ENCODE measurements at regions not wholly inside any gene's neighbourhood (a gene's known extent, or its start where the extent isn't known, plus 50 kb on each side); places are given as distances from the start of the nearest gene placed in this dataset.
"Not testable (repeated sequence)": the region's sequence is repeated elsewhere in the genome, so short reads cannot be mapped to it uniquely, and the experiment has no call there.

DNA sequence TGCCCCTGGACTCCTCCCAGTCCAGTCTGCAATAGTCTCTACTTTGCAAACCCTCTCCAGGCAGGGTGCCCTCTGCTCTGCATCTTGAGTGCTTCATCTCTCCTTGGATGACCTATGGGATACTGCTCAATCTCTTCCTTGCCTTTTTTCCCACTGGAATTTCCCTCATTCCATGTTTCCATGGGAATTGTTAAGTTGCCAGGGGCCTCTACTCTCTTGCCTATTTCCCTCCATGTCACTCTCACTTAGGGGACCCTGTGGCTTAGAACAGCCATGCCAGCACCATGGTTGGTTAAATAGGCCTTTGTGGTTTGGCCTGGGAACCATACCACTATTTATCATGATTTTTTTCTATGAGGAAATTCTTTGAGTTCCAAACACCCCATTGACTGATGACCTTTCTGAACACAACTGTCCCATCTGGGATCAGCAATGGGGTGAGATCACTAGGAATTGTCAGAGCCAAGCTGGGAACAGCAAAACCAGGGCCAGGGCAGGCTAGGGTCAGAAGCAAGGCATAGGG, 91.4 kb upstream of the RBMS1 start:
- DNase-seq, result no peak

- DNase-seq, result peak in 1 of 6 experiments; percentile 23
Measured at GRCh38 chr2:160590664-160591063, 97.1 kb upstream of the RBMS1 start.

DNA sequence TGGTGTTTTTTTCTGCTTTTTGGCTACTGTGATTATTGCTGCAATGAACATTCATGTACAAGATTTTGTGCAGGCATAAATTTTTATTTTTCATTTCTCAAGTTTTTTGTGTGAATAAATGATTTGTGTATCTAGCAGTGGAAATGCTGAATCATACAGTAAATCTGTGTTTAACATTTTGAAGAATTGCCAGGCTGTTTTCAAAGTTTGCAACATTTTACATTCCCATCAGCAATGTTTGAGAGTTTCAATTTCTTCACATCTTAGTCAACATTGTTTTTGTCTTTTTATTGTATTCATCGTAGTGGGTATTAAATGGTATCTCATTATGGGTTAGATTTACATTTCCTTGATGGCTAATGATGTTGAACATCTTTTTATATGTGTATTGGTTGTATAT, 98.8 kb upstream of the RBMS1 start:
- DNase-seq, result no peak

DNA sequence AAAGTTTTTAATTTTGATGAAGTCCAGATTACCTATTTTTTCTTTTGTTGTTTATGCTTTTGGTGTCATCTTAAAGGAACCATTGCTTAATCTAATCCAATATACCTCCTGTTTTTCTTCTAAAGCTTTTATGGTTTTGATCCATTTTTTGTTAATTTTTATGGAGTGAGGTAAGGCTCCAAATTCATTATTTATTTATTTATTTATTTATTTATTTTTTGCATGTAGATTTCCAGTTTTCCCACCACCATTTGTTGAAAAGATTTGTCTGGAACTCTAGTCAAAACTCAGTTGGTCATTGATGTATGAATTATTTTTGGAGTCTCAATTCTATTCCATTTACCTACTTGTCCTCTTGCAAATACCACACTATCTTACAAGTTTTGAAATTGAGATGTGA, 99.4 kb upstream of the RBMS1 start:
- DNase-seq, result no peak

DNA sequence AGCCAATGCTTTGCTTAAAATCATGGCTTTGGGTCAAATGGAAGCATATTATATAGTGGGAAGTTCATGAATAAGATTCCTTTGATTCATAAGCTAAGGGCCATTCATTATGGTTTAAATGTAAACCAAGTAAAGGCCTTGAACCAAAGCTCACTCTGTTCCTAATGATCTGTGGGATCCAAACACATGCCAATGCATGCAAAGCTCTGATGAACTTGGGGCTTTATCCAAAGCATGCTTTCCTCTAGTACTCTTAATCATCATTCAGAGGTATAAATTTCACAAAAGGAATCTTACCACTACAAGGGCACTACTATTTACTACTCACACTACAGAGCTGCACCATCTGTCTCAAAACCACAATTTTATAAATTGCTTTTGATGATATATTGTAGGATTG, 102.8 kb upstream of the RBMS1 start:
- DNase-seq, result no peak

DNA sequence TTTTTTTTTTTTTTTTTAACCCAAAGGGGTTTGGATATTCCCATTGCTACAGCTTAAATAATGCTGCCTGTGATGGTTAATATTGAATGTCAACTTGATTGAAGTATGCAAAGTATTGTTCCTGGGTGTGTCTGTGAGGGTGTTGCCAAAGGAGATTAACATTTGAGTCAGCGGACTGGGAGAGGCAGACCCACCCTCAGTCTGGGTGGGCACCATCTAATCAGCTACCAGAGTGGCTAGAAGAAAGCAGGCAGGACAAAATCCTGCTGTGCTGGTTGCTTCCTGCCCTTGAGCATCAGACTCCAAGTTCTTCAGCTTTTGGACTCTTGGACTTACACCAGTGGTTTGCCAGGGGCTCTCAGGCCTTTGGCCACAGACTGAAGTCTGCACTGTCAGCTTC, 106.8 kb upstream of the RBMS1 start:
- DNase-seq, result not testable (repeated sequence)

DNA sequence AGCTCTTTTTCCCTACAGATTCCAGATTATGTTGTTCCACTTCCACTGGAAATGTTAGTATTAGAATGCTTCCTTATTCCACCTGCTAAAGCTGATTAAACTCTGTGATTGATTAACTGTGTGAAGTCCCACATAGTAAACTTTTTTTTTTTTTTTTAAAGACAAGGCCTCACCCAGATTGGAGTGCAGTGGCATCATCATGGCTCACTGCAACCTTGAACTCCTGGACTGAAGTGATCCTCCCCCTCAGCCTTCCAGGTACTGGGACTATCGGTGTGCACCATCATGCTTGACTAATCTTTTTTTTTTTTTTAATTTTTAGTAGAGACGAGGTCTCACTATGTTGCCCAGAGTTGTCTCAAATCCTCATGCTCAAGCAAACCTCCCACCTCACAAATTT, 108.5 kb upstream of the RBMS1 start:
- DNase-seq, result no peak

DNA sequence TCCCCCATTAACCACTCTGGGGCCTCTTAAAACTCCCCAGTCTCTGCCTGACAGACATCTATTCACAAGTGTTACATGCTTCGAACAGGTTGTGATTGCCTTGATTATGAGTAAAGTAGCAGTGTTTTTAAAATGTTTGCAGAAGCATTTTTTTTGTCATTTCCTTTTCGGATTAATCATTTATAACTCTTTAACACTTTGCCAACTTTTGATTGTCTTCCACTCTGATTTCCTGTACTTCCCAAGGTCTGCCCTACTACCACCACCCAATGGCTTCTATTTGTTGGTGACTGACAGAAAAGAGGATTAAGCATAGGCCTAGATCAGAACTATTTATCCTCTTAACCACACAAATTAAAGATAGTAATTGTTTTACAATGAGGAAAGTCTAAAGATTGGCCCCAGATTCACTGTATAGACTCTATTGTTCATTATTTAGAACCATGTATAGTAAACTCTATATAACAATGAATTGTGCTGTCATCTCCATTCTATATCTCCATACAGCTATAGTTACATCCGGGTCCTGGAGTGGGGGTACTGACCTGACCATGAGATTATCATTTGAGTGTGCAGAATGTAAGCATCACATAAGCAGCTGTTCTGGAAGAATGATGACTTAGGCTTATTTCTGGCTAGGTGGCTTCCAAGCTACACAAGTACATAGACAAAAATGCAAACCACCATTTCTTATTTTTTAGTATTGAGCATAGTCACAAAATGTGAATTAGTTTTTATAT, 110.3 kb upstream of the RBMS1 start:
- no peak for DNase-seq

DNA sequence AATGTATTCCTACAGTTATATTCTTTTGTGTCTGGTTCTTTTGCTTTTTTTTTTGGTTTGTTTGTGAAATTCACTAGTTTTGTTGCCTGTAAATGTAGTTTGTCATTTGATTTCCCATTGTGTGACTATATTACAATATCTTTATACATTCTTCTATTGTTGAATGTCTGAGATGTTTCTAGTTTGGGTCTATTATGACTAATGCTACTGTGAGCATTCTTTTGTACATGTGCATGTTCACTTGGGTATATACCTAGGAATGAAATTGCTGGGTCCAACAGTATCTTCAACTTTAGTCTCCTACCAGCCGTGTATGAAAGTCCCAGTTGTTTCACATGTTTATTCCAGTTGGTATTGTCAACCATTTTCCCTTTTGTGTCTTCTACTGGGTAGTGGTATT, 112.7 kb upstream of the RBMS1 start:
- DNase-seq, result no peak

GRCh38 chr2:160608599-160608998, 115.0 kb upstream of the RBMS1 start:
- peak in 2 of 6 experiments; percentile 24 to 26 for DNase-seq

GRCh38 chr2:160609346-160609745, 115.7 kb upstream of the RBMS1 start:
- DNase-seq, result no peak

DNA sequence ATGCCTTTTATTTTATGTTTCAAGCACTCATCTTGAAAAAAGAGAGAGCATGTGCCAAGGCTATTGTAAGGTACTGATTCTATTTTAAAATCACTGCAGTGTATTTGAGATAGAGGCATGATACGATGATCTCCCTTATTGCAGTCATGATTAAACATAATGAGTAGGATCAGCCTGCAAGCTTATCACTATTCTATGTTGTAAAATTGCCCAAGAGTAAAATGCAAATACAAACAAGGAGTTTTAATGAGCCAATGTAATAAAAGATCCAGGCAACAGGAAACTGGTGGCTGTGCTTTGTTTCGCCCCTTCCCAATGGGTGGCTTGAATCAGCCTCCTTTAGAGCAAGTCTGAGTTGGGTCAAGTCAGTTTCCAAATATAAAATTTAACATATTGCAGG, 116.4 kb upstream of the RBMS1 start:
- no peak for DNase-seq

GRCh38 chr2:160612266-160612856, 118.8 kb upstream of the RBMS1 start:
- DNase-seq, result no peak

DNA sequence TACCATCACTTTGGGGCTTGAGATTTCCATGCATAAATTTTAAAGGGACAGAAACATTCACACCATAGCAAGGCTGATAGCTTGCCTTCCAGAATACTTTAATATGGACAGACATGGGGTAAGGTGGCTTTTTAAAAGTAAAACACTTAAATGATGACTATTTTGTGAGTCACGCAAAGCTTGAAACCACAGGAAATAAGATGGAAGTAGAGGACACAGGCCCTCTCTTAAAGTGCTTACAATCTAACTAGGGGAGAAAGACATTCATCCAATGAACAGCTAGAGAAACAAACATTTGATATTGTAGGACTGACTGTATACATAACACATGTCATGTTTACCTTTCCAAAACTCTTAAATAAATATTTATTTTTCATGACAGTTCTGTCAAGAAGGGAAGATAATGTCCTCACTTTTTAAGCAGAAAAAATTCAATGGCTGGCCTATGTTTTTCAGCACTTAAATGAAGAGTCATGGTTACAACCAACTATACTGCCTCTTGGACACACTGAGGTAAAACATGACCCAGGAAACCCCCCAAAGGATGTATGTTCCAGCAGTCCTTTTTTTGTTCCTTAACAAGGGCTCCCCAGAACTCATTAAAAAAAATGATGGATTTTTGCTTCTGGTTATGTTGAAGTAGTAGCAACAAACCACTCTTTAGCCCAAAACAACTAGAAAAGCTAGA, 120.0 kb upstream of the RBMS1 start:
- DNase-seq, result no peak

DNA sequence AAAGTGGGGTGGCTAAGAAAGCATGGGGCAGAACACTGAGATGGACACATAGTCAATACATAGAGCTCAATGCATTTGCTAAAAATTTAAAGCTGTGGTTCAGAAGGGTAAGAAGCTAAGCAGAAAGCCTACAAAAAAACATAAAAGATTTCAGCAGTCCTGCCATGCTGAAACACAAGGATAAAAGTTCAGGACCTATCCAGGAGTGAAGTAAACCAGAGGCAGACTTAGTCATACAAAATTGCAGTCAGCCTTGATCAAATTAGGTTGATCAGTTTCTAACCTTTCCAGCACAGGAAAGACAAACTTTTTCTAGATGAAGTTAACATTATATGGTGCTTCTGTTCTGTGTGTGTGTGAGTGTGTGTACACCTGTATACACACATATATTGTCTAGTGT, 120.8 kb upstream of the RBMS1 start:
- DNase-seq, result no peak

- DNase-seq, result no peak
Measured at GRCh38 chr2:160615706-160616105, 122.1 kb upstream of the RBMS1 start.

GRCh38 chr2:160616149-160616548, 122.5 kb upstream of the RBMS1 start:
- DNase-seq, result no peak

DNA sequence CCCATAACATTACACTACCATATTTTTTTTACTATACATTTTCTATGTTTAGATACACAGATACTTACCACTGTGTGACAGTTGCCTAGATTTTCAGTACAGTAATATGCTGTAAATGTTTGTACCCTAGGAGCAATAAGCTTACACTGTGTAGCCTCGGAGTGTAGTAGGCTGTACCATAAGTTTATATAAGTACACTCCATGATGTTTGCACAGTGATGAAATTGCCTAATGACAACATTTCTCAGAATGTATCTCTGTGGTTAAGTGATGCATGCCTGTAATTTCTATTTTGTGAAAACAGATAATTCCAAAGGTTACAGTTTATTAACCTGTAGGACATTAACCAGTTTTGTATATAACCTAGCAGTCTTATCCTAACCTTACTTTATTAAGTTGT, 128.1 kb upstream of the RBMS1 start:
- DNase-seq, result no peak

- not testable (repeated sequence) for DNase-seq
Measured at GRCh38 chr2:160628020-160628637, 134.5 kb upstream of the RBMS1 start.

GRCh38 chr2:160628811-160629210, 135.2 kb upstream of the RBMS1 start:
- no peak for DNase-seq

DNA sequence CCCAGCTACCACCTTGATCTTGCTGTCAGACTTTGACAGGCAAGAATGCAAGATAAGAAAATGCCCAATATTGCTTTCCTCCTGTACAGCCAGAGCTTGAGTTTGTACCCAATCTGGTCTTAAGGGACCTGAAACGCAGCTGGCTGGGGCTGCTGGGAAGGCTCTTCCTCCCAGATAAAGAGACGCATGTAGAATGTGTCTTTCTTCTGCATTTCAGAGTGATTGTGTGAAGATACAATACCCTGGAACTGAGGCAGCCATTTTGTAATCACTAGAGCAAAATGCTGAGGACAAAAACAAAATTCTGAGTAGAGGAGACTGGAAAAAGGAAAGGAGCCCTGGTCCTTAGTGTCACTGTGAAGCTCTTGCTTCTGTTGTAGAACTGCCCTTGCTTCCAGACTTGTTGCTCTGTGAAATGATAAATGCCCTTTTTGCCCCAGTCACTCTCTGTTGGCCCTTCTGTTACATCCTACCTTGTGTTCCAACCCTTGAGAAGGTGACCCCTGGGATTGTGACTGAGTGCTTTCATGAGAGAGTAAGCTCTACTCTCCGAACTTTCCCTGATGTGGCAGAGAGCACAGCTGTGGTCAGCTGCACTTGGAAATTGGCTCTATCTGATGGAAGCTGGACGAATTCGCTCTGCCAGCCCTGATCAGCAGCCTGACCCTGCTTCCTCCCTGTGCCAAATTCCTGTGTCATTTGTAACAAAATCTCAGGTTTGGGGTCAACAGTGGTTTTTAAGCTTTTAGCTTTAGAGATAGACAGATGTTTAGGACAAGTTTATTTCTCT, 137.4 kb upstream of the RBMS1 start:
- DNase-seq, result no peak

DNA sequence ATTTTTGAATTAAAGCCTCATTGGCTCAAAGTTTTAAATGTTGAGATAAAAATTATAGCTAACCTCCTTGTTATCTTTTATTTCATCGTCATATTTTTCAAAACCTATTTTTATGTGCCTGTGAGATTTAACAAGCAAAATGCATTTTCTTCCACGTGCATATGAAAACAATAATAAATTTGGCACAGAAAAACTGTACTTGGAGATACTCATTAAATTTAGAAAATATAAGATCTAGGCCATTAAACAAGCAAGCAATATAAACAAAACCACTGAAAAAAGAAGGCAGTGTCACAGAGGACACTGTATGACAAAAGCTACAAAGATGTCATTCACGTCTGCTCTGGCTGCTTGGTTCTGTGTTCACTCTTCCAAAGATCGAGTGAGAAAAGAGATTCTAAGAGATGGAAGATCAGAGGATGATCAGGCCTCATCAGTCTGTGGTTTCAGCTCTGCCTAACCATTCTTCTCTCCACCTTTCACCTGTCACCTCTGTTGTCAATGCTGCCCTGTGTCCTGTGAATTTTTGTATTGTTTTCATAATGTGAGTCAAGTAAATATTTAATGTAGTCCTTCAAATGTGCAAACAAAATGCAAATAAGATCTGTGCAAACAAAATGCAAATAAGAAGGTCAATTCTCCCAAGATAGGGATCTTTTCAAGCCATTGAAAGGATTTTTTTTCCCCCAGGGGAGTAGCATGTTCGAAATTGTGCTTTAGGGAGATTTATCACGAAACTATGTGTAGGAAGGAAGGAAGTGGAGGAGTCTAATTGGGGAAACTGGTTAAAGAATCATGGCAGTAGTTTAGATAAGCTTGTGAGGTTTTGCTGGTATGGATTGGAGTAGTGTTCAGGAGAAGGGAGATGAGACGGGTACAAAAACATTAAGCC, 138.7 kb upstream of the RBMS1 start:
- no peak for DNase-seq
